Glutamatergic neuron (in vitro differentiated cells): ENCODE measurements at regions not wholly inside any gene's neighbourhood (a gene's known extent, or its start where the extent isn't known, plus 50 kb on each side); places are given as distances from the start of the nearest gene placed in this dataset.

Experiments
- DNase-seq: peaks from one replicate; pipeline ENCODE4 v3.0.0; 2022
- H3K27ac Mint-ChIP-seq: one replicate; pipeline ENCODE4 v1.8.0; 2020; ENCODE audit warnings: mild to moderate bottlenecking, mixed read lengths, inconsistent platforms; ENCODE audit not compliant: unreplicated experiment
- H3K27me3 Mint-ChIP-seq: one replicate; pipeline ENCODE4 v1.8.0; 2020; ENCODE audit warnings: mild to moderate bottlenecking, moderate library complexity, mixed read lengths, inconsistent platforms; ENCODE audit not compliant: unreplicated experiment
- H3K36me3 Mint-ChIP-seq: one replicate; pipeline ENCODE4 v1.8.0; 2020; ENCODE audit warnings: mild to moderate bottlenecking, mixed read lengths, inconsistent platforms; ENCODE audit not compliant: unreplicated experiment
- H3K4me1 Mint-ChIP-seq: one replicate; pipeline ENCODE4 v1.8.0; 2020; ENCODE audit warnings: mild to moderate bottlenecking, low read depth, mixed read lengths, inconsistent platforms; ENCODE audit not compliant: unreplicated experiment
- H3K4me3 Mint-ChIP-seq: one replicate; pipeline ENCODE4 v1.8.0; 2020; ENCODE audit warnings: mild to moderate bottlenecking, mixed read lengths, inconsistent platforms; ENCODE audit not compliant: unreplicated experiment
- H3K9me3 Mint-ChIP-seq: one replicate; pipeline ENCODE4 v1.8.0; 2020; ENCODE audit warnings: mild to moderate bottlenecking, moderate library complexity, mixed read lengths, inconsistent platforms; ENCODE audit not compliant: unreplicated experiment
- TF ChIP-seq, protein P1 (sequence below): fragments of 200-600 bp; sonication (generic); IDR thresholded peaks from one replicate; pipeline ENCODE4 v1.5.0; 2021; ENCODE audit not compliant: partially characterized antibody, unreplicated experiment

DNA sequence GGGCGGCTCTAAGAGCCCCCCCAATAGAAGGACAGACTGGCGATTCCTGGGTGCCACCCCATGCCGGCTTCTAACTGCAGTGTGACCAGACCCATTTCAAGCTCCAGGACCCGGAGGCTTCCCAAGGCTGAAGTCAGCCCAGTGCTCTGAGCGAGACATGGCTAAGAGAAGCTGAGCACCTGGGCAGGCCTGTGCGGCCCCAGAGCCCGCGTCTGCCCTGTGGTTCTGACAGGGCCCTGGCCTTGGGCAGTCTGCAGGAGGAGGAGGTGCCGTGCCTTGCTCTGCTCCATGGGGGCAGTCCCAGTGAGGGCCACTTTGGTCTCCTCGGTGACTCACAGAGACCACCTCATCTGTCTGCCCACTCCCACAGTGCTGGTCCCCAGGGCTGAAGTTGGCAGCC is 1314.2 kb downstream of the BRD1 start:
- Mint-ChIP-seq H3K4me1 (no peaks in the 10 kb centered on the region), H3K27ac (no peak overlapping the region), H3K9me3 (peaks cover 11% of the 10 kb centered on the region), H3K4me3 (no peak overlapping the region), H3K36me3 (peaks cover 5% of the 10 kb centered on the region), H3K27me3 (peaks cover 6% of the 10 kb centered on the region)
- DNase-seq: no peak
- TF ChIP-seq, protein P1, sequence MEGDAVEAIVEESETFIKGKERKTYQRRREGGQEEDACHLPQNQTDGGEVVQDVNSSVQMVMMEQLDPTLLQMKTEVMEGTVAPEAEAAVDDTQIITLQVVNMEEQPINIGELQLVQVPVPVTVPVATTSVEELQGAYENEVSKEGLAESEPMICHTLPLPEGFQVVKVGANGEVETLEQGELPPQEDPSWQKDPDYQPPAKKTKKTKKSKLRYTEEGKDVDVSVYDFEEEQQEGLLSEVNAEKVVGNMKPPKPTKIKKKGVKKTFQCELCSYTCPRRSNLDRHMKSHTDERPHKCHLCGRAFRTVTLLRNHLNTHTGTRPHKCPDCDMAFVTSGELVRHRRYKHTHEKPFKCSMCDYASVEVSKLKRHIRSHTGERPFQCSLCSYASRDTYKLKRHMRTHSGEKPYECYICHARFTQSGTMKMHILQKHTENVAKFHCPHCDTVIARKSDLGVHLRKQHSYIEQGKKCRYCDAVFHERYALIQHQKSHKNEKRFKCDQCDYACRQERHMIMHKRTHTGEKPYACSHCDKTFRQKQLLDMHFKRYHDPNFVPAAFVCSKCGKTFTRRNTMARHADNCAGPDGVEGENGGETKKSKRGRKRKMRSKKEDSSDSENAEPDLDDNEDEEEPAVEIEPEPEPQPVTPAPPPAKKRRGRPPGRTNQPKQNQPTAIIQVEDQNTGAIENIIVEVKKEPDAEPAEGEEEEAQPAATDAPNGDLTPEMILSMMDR: no peak

DNA sequence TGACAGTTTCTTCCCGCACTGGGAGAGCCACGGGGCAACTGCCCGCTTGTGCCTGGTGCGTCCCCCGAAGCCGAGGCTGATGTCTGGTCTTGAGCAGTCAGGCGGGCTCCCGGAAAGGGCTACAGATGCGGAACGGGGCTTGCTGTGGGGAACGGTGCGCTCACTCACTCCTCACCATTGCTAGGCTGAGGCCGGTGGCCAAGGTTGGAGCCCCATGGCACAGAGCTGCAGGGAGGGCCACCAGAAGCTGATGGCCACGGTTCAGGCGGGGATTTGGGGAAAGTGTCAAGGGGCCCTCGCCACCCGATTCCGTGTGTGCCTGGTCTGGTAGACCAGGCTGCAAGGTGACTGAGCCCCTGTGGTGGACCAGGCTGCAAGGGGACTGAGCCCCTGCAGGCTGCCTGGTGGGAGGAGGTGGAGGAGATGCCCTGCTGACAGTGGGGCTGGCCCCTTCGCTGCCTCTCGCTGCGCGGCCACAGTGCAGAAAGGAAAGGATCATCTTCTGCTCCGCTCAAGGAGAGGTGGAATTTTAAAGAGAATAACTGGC is 1315.8 kb downstream of the BRD1 start:
- Mint-ChIP-seq H3K4me1 (no peaks in the 10 kb centered on the region), H3K36me3 (peaks cover 6% of the 10 kb centered on the region), H3K4me3 (no peak overlapping the region), H3K27ac (no peak overlapping the region), H3K27me3 (peaks cover 6% of the 10 kb centered on the region), H3K9me3 (peaks cover 10% of the 10 kb centered on the region)
- no peak for DNase-seq
- TF ChIP-seq, protein P1: no peak

DNA sequence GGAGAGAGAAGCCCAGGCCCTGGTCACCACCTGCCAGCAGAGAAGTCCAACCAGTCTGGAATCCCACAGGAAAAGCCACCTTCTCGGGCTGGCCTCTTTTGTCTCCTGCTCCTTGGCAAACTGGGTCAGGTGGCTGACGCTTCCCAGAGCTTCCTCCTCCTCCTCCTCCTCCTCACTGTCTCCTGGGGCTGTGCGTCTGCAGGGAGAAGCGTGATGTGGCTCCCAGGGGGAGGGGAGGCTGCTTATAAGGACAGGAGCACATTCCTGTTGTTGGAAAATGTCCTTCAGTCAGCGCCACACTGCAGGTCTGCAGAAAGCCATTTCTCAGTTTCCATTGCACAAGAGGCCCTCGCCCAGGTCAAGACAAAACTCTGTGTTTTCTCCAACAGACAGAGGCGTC is 1316.5 kb downstream of the BRD1 start:
- DNase-seq: no peak
- H3K27ac Mint-ChIP-seq: no peak overlapping the region
- TF ChIP-seq, protein P1: no peak
- peaks cover 6% of the 10 kb centered on the region for H3K27me3 Mint-ChIP-seq
- no peaks in the 10 kb centered on the region for H3K4me1 Mint-ChIP-seq
- H3K4me3 Mint-ChIP-seq: no peak overlapping the region
- peaks cover 13% of the 10 kb centered on the region for H3K9me3 Mint-ChIP-seq
- peaks cover 6% of the 10 kb centered on the region for H3K36me3 Mint-ChIP-seq

DNA sequence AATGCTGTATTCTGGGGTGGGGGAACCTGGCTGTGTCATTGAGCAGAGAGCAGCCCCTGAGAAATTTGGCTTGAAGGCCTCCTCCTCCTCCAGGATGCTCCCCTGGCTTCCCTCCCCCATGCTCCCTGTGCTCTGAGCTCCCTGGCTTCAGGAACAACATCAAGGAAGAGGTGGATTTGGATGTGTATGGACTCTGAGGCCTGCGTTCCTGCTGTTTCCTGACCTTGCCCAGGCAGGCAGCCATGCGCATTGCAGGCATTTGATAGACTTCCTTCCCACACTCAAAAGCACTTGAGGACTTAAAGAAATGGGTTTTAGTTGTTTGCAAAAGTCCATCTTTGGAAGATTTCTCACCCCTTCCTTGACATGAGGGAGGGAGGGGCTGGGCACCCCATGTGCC is 1317.1 kb downstream of the BRD1 start:
- TF ChIP-seq, protein P1: no peak
- peaks cover 6% of the 10 kb centered on the region for H3K36me3 Mint-ChIP-seq

DNA sequence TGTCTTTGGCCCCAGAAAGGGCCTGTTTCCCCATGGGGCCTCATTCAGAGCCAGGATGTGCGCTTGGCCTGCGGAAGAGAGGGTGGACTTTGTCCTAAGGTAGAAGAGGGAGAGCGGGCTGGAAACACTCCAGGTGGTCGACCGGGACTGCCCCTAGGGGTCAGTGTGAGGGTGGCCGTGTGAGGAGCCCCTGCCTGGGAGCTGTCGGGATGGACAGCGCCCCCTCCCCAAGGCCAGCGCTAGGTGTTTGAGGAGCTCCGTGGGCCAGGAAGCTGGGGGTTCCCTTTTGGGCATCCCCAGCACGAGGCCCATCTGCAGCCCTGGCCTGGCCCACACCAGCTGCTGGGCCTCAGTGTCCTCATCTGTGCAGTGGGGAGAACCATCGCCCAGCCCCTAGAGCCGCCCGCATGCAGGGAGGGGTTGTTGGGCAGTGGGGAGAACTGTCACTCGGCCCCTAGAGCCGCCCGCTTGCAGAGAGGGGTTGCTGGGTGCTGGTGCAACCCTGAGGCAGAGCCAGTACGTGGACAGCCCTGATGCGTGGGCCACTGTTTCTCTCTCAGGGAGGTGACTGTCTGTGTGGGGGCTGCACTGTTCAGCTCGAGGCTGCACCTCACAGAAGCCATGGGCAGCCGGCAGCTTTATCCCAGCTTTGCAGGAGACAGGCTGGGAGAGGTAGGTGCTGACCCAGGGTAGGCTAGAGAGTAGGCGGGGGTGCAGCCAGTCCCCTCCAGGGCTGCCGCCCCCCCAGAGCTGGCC is 1319.9 kb downstream of the BRD1 start:
- H3K27me3 Mint-ChIP-seq: peaks cover 2% of the 10 kb centered on the region
- no peak overlapping the region for H3K4me3 Mint-ChIP-seq
- no peak for DNase-seq
- no peak overlapping the region for H3K27ac Mint-ChIP-seq
- TF ChIP-seq, protein P1: no peak
- no peaks in the 10 kb centered on the region for H3K4me1 Mint-ChIP-seq
- peaks cover 14% of the 10 kb centered on the region for H3K9me3 Mint-ChIP-seq
- H3K36me3 Mint-ChIP-seq: peaks cover 6% of the 10 kb centered on the region

More for the DNA sequence above, 1317.1 kb downstream of the BRD1 start:
- DNase-seq: no peak
- H3K4me3 Mint-ChIP-seq: no peak overlapping the region
- peaks cover 13% of the 10 kb centered on the region for H3K9me3 Mint-ChIP-seq
- no peaks in the 10 kb centered on the region for H3K4me1 Mint-ChIP-seq
- H3K27ac Mint-ChIP-seq: no peak overlapping the region
- H3K27me3 Mint-ChIP-seq: peaks cover 6% of the 10 kb centered on the region
